Natural killer cell (primary cell): ENCODE measurements at regions not wholly inside any gene's neighbourhood (a gene's known extent, or its start where the extent isn't known, plus 50 kb on each side); places are given as distances from the start of the nearest gene placed in this dataset.

ENCODE experiments used
- ATAC-seq, 3 donors: fragments of 150-1000 bp in 2 of 3; fragments of 200-7000 bp in 1 of 3; cut with Tn5 transposase; 1 replicate in 1 of 3; 2 replicates in 2 of 3; pipeline ENCODE4 v1.10.0; 2021; ENCODE audit warnings: mild to moderate bottlenecking in 2 of 3, moderate library complexity in 2 of 3
- DNase-seq, 2 donors: peaks; one replicate each; pipeline versions ENCODE4 v3.0.0 to v3.0.0-alpha.2; 2013 to 2021; ENCODE audit warnings: mixed read lengths in 1 of 2
- H3K27ac ChIP-seq: one replicate; pipeline ENCODE4 v1.5.1; 2013; ENCODE audit warnings: mild to moderate bottlenecking, low read length
- H3K27me3 ChIP-seq: one replicate; pipeline ENCODE4 v1.6.1; 2013; ENCODE audit warnings: low read length; ENCODE audit not compliant: control insufficient read depth, insufficient read depth
- H3K36me3 ChIP-seq: one replicate; pipeline ENCODE4 v1.6.1; 2013; ENCODE audit warnings: low read length; ENCODE audit not compliant: control insufficient read depth, insufficient read depth
- H3K4me1 ChIP-seq: one replicate; pipeline ENCODE4 v1.6.1; 2013; ENCODE audit warnings: low read length; ENCODE audit not compliant: control insufficient read depth, insufficient read depth
- H3K4me3 ChIP-seq: one replicate; pipeline ENCODE4 v1.5.1; 2013; ENCODE audit warnings: low read length
- H3K9me3 ChIP-seq: one replicate; pipeline ENCODE4 v1.6.1; 2013; ENCODE audit warnings: low read length; ENCODE audit not compliant: control insufficient read depth, insufficient read depth
- H3K27ac Mint-ChIP-seq, 2 donors: one replicate each; pipeline ENCODE4 v1.8.0; 2022; ENCODE audit warnings: mild to moderate bottlenecking in 2 of 2, mixed read lengths in 2 of 2, moderate library complexity in 1 of 2
- H3K27me3 Mint-ChIP-seq, 2 donors: one replicate each; pipeline ENCODE4 v1.8.0; 2022; ENCODE audit warnings: low read depth in 2 of 2, mixed read lengths in 2 of 2
- H3K36me3 Mint-ChIP-seq: one replicate; pipeline ENCODE4 v1.8.0; 2022; ENCODE audit warnings: mixed read lengths
- H3K4me1 Mint-ChIP-seq, 2 donors: one replicate each; pipeline ENCODE4 v1.8.0; 2022; ENCODE audit warnings: mixed read lengths in 2 of 2
- H3K4me3 Mint-ChIP-seq: one replicate; pipeline ENCODE4 v1.8.0; 2022; ENCODE audit warnings: mild to moderate bottlenecking, moderate library complexity, mixed read lengths
- H3K9me3 Mint-ChIP-seq, 2 donors: one replicate each; pipeline ENCODE4 v1.8.0; 2022; ENCODE audit warnings: mixed read lengths in 2 of 2
- CTCF ChIP-seq: fragments of 200-600 bp; IDR thresholded peaks from one replicate; pipeline ENCODE4 v1.8.0; 2022; ENCODE audit warnings: antibody characterized with exemption
- WGBS: methylation state at CpG from one replicate; pipeline ENCODE4 v1.1.7; 2013; ENCODE audit warnings: missing lambda C conversion rate; ENCODE audit not compliant: insufficient coverage; 5-methylcytosine and 5-hydroxymethylcytosine counted together
- intact Hi-C: fragments of 100-400 bp; cut with micrococcal nuclease; formaldehyde crosslinking; loops from one replicate; pipeline ENCODE4 v1.14.2; 2022

DNA sequence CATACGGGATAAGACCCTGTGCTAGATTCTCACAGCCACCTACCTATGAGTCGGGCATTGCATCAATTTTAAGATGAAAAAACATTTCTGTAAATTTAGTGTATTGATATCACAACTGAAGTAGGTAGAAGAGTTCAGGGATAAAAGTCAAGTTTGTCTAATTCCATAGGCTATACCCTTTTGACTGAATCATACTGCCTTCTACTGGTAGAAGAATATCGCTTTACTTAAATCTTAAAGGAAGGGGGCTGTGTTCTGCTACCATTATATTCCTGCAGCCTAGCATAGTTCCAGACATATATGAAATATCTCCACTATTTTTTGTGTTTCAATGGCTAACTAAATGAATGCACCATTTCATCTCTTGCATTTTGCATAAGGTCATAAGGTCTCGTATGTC, 1128.6 kb downstream of the CDH8 start:
- H3K36me3 Mint-ChIP-seq = no peaks in the 10 kb centered on the region
- 86% methylated on average over 1 of the region's 4 CpGs for WGBS

DNA sequence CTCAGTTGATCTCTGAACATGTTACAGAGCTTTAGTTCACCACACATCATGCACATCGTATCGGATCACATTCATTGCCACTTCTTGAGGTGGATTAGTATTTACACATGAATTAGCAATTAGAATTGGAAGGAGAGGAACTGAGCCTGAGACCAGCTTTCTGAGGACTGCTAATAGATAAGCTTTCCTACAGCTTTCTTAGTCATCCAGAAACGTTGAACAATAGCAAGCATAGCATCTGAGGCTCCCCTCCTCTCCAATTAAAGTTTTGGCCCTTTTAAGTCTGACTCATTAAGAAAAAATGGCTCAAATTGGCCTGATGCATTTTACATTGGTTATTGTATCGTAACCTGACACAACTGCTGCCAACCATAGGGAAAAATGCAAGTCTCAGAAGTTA, 1130.4 kb downstream of the CDH8 start:
- 29% methylated on average over 2 of the region's 4 CpGs for WGBS
- ATAC-seq (no peak), DNase-seq (no peak)
- H3K4me3 ChIP-seq = no peak overlapping the region
- H3K27me3 ChIP-seq = no peaks in the 10 kb centered on the region
- peaks cover 7% of the 10 kb centered on the region for H3K9me3 ChIP-seq
- Mint-ChIP-seq H3K4me3 (no peak overlapping the region), H3K27ac (no peak overlapping the region), H3K27me3 (no peaks in the 10 kb centered on the region), H3K4me1 (no peaks in the 10 kb centered on the region), H3K9me3 (peaks cover 6 to 10% of the 10 kb centered on the region in 2 donors), H3K36me3 (no peaks in the 10 kb centered on the region)
- intact Hi-C loops = no loop called here
- no peak overlapping the region for H3K27ac ChIP-seq
- no peaks in the 10 kb centered on the region for H3K36me3 ChIP-seq
- H3K4me1 ChIP-seq = no peaks in the 10 kb centered on the region
- TF ChIP-seq CTCF = no peak

More for the DNA sequence above, 1128.6 kb downstream of the CDH8 start:
- no peak for ATAC-seq
- no peak overlapping the region for H3K27ac ChIP-seq
- Mint-ChIP-seq H3K27me3 (no peaks in the 10 kb centered on the region), H3K27ac (no peak overlapping the region), H3K4me3 (no peak overlapping the region), H3K4me1 (no peaks in the 10 kb centered on the region), H3K9me3 (peaks cover 10 to 12% of the 10 kb centered on the region in 2 donors)
- no peak for TF ChIP-seq CTCF
- no peaks in the 10 kb centered on the region for H3K27me3 ChIP-seq
- intact Hi-C loops = no loop called here
- no peak for DNase-seq
- H3K9me3 ChIP-seq = peaks cover 8% of the 10 kb centered on the region
- H3K36me3 ChIP-seq = no peaks in the 10 kb centered on the region
- no peak overlapping the region for H3K4me3 ChIP-seq
- H3K4me1 ChIP-seq = no peaks in the 10 kb centered on the region

- Histone ChIP-seq H3K4me3 (no peak overlapping the region), H3K36me3 (no peaks in the 10 kb centered on the region), H3K4me1 (no peaks in the 10 kb centered on the region), H3K27me3 (no peaks in the 10 kb centered on the region), H3K27ac (no peak overlapping the region), H3K9me3 (peaks cover 4% of the 10 kb centered on the region)
- H3K27me3 Mint-ChIP-seq = no peaks in the 10 kb centered on the region
- H3K9me3 Mint-ChIP-seq = peaks cover 6 to 7% of the 10 kb centered on the region in 2 donors
- DNase-seq (no peak), ATAC-seq (no peak)
- intact Hi-C loops = no loop called here
- no peak overlapping the region for H3K4me3 Mint-ChIP-seq
- WGBS = 98% methylated on average over 3 of the region's 4 CpGs
- H3K36me3 Mint-ChIP-seq = no peaks in the 10 kb centered on the region
- H3K4me1 Mint-ChIP-seq = no peaks in the 10 kb centered on the region
- TF ChIP-seq CTCF = no peak
- no peak overlapping the region for H3K27ac Mint-ChIP-seq
These were observed 1134.1 kb downstream of the CDH8 start for GRCh38 chr16:60902114-60902513.

- WGBS = 100% methylated on average over 1 of the region's 2 CpGs
- no peak for TF ChIP-seq CTCF
- Mint-ChIP-seq H3K27me3 (no peaks in the 10 kb centered on the region), H3K4me3 (no peak overlapping the region), H3K4me1 (no peaks in the 10 kb centered on the region), H3K9me3 (peaks cover 8 to 13% of the 10 kb centered on the region in 2 donors), H3K27ac (no peak overlapping the region), H3K36me3 (no peaks in the 10 kb centered on the region)
- DNase-seq (no peak), ATAC-seq (no peak)
- Histone ChIP-seq H3K4me3 (no peak overlapping the region), H3K27me3 (no peaks in the 10 kb centered on the region), H3K36me3 (no peaks in the 10 kb centered on the region), H3K9me3 (no peaks in the 10 kb centered on the region), H3K27ac (no peak overlapping the region), H3K4me1 (no peaks in the 10 kb centered on the region)
- intact Hi-C loops = no loop called here
These were observed 1153.4 kb downstream of the CDH8 start for GRCh38 chr16:60882816-60883215.
